Endothelial cell of umbilical vein (primary cell): ENCODE measurements at regions not wholly inside any gene's neighbourhood (a gene's known extent, or its start where the extent isn't known, plus 50 kb on each side); places are given as distances from the start of the nearest gene placed in this dataset.

Source experiments
- BruUV-seq: library from RNA; stranded (reverse); fragments of 400-500 nt; replicated peaks from 2 replicates; lab custom pipeline; 2021; lab: Mats Ljungman, UMichigan
- CTCF ChIA-PET: fragments of 300-600, 350-600 bp; sonication (Branson Sonifier 250); formaldehyde crosslinking; loops from one replicate; lab custom pipeline; 2021; ENCODE audit warnings: antibody characterized with exemption, inconsistent platforms; lab: Charles Lee
- POLR2A ChIA-PET: fragments of 300-600, 350-600 bp; sonication (Branson Sonifier 250); formaldehyde crosslinking; loops from one replicate; lab custom pipeline; 2021; ENCODE audit warnings: antibody characterized with exemption, inconsistent platforms; lab: Charles Lee
- DNase-seq: peaks from one replicate; pipeline ENCODE4 v3.0.0-alpha.2; 2011; ENCODE audit warnings: low read depth, low spot score
- FAIRE-seq: peaks from 2 replicates; lab custom pipeline; 2011; peaks lifted over from hg19 to GRCh38; lab: Jason Lieb, UNC
- H2AFZ ChIP-seq: 2 replicates; pipeline ENCODE4 v1.6.0; 2012; ENCODE audit warnings: low read depth, low read length, control low read depth, inconsistent platforms
- H3K27ac ChIP-seq: 2 replicates; pipeline ENCODE4 v1.5.1; 2011; ENCODE audit warnings: low read depth, mild to moderate bottlenecking, control low read depth, low read length, moderate library complexity; ENCODE audit not compliant: insufficient read depth
- H3K27me3 ChIP-seq, 2 experiments: 2 replicates each; pipeline versions ENCODE4 v1.6.0 to v1.6.1; 2011; ENCODE audit warnings: low read length in 2 of 2, mixed read lengths in 1 of 2; ENCODE audit not compliant: control insufficient read depth in 2 of 2, insufficient read depth in 2 of 2
- H3K36me3 ChIP-seq, 2 experiments: 2 replicates in 1 of 2; 3 replicates in 1 of 2; pipeline ENCODE4 v1.5.1; 2011; ENCODE audit warnings: low read length in 2 of 2, mild to moderate bottlenecking in 1 of 2, moderate library complexity in 1 of 2; ENCODE audit not compliant: control insufficient read depth in 2 of 2, insufficient read depth in 2 of 2; ENCODE audit errors: extremely low read depth in 1 of 2
- H3K4me1 ChIP-seq: 3 replicates; pipeline ENCODE4 v1.5.1; 2011; ENCODE audit warnings: mild to moderate bottlenecking, low read length; ENCODE audit not compliant: control insufficient read depth, insufficient read depth; ENCODE audit errors: extremely low read depth
- H3K4me2 ChIP-seq: 2 replicates; pipeline ENCODE4 v1.6.1; 2011; ENCODE audit warnings: low read length, control low read depth, mixed read lengths; ENCODE audit not compliant: insufficient read depth
- H3K4me3 ChIP-seq, 3 experiments: fragments of 200-600 bp in 1 of 3; sonication (generic), shearing (Covaris generic) in 1 of 3; replicated peaks in 1 of 3; 2 replicates each; pipeline ENCODE4 v1.5.1; 2011 to 2016; ENCODE audit warnings: control low read depth in 3 of 3, low read length in 3 of 3, mild to moderate bottlenecking in 2 of 3, inconsistent platforms in 1 of 3, low read depth in 1 of 3, moderate library complexity in 1 of 3; ENCODE audit not compliant: insufficient read depth in 1 of 3
- H3K79me2 ChIP-seq: 2 replicates; pipeline ENCODE4 v1.6.0; 2012; ENCODE audit warnings: low read length, inconsistent platforms; ENCODE audit not compliant: control insufficient read depth, insufficient read depth
- H3K9ac ChIP-seq: replicated peaks from 2 replicates; pipeline ENCODE3; 2011; ENCODE audit warnings: low read length, control low read depth; ENCODE audit not compliant: insufficient read depth; ENCODE audit errors: extremely low read depth
- H3K9me1 ChIP-seq: replicated peaks from 3 replicates; pipeline ENCODE4 v1.6.0; 2011; ENCODE audit warnings: mild to moderate bottlenecking, low read length; ENCODE audit not compliant: control insufficient read depth, insufficient read depth; ENCODE audit errors: extremely low read depth
- H3K9me3 ChIP-seq: replicated peaks from 2 replicates; pipeline ENCODE4 v1.5.1; 2012; ENCODE audit warnings: low read length, inconsistent platforms; ENCODE audit not compliant: control insufficient read depth, insufficient read depth
- H4K20me1 ChIP-seq: replicated peaks from 2 replicates; pipeline ENCODE3; 2011; ENCODE audit warnings: mild to moderate bottlenecking, low read length; ENCODE audit not compliant: control insufficient read depth, insufficient read depth; ENCODE audit errors: extremely low read depth
- CTCF ChIP-seq, 2 donors: IDR thresholded peaks; 1 replicate in 1 of 2; 2 replicates in 1 of 2; pipeline ENCODE4 v1.5.1; 2011; ENCODE audit warnings: low read length in 2 of 2, mild to moderate bottlenecking in 2 of 2, moderate library complexity in 2 of 2, control low read depth in 1 of 2, inconsistent platforms in 1 of 2, low read depth in 1 of 2; ENCODE audit not compliant: insufficient read depth in 1 of 2; ENCODE audit errors: extremely low read depth in 1 of 2
- EZH2 ChIP-seq: IDR thresholded peaks from 2 replicates; pipeline ENCODE4 v1.6.1; 2012; ENCODE audit warnings: borderline replicate concordance, low read depth, mild to moderate bottlenecking, moderate library complexity, low read length, inconsistent platforms; ENCODE audit not compliant: severe bottlenecking
- FOS ChIP-seq: IDR thresholded peaks from 2 replicates; pipeline ENCODE4 v1.6.1; 2011; ENCODE audit warnings: mild to moderate bottlenecking, low read length, moderate library complexity, borderline replicate concordance; ENCODE audit not compliant: insufficient read depth
- GATA2 ChIP-seq: IDR thresholded peaks from 2 replicates; pipeline ENCODE4 v1.7.0; 2011; ENCODE audit warnings: low read depth, mild to moderate bottlenecking, moderate library complexity, mixed read lengths, low read length; ENCODE audit not compliant: insufficient read length, insufficient read depth
- JUN ChIP-seq: IDR thresholded peaks from 2 replicates; pipeline ENCODE4 v1.6.1; 2011; ENCODE audit warnings: borderline replicate concordance, low read depth; ENCODE audit not compliant: insufficient read length, insufficient read depth
- MAX ChIP-seq: IDR thresholded peaks from 2 replicates; pipeline ENCODE4 v1.6.1; 2011; ENCODE audit not compliant: insufficient read depth, insufficient read length
- MYC ChIP-seq: IDR thresholded peaks from one replicate; pipeline ENCODE4 v1.6.1; 2011; ENCODE audit warnings: mild to moderate bottlenecking, low read depth, low read length
- POLR2A ChIP-seq: IDR thresholded peaks from 2 replicates; pipeline ENCODE4 v1.6.1; 2012; ENCODE audit warnings: low read depth, mild to moderate bottlenecking, control low read depth, low read length
- POLR2AphosphoS5 ChIP-seq: IDR thresholded peaks from 2 replicates; pipeline ENCODE4 v1.6.1; 2012; ENCODE audit warnings: low read depth, mild to moderate bottlenecking, control low read depth, low read length, moderate library complexity; ENCODE audit not compliant: insufficient read depth
- dilution Hi-C: fragments of 300-500 bp; cut with MboI; formaldehyde crosslinking; loops from one replicate; pipeline ENCODE4 v1.15.0; 2019; ENCODE audit warnings: low sequenced_read_pairs; ENCODE audit not compliant: extremely low pct_ligation_motif_present
- intact Hi-C: fragments of 100-400 bp; cut with micrococcal nuclease; formaldehyde crosslinking; loops from one replicate; pipeline ENCODE4 v1.10.0; 2022

GRCh38 chr1:116203181-116203723 lies 92.1 kb downstream of the MAB21L3 start:
- no peaks in the 10 kb centered on the region for H3K9me1 ChIP-seq
- peaks cover 0 to 4% of the 10 kb centered on the region in 2 experiments for H3K27me3 ChIP-seq
- H4K20me1 ChIP-seq: no peaks in the 10 kb centered on the region
- H3K79me2 ChIP-seq: no peaks in the 10 kb centered on the region
- FAIRE-seq (no peak), DNase-seq (no peak)
- CTCF ChIA-PET: no interaction called here
- H3K9me3 ChIP-seq: no peaks in the 10 kb centered on the region
- dilution Hi-C loops: no loop called here
- intact Hi-C loops: no loop called here
- H3K4me2 ChIP-seq: no peak overlapping the region
- no peak overlapping the region for H2AFZ ChIP-seq
- no peak overlapping the region for H3K9ac ChIP-seq
- H3K4me1 ChIP-seq: no peaks in the 10 kb centered on the region
- POLR2A ChIA-PET: no interaction called here
- no peak overlapping the region for H3K27ac ChIP-seq
- no peaks in the 10 kb centered on the region for H3K36me3 ChIP-seq
- no peak for TF ChIP-seq CTCF (IDR thresholded peaks at IDR 0.05; ENCODE audit: extremely low read depth in 1 of 2, insufficient read depth in 1 of 2, low read depth in 1 of 2, low read length in 2 of 2)
- no peak for TF ChIP-seq GATA2
- no peak for TF ChIP-seq JUN
- TF ChIP-seq MAX: no peak
- TF ChIP-seq FOS: no peak
- TF ChIP-seq EZH2: no peak
- TF ChIP-seq POLR2A: no peak
- no peak for TF ChIP-seq MYC
- TF ChIP-seq POLR2AphosphoS5: no peak
- H3K4me3 ChIP-seq: no peak overlapping the region
- BruUV-seq: no TSS peak
